ENCODE measurements at regions not wholly inside any gene's neighbourhood (a gene's known extent, or its start where the extent isn't known, plus 50 kb on each side); places are given as distances from the start of the nearest gene placed in this dataset.

GRCh38 chr2:5377323-5377722, 314.9 kb upstream of the SOX11 start:
- no peak for DNase-seq

- no peak for DNase-seq
Measured at GRCh38 chr2:5379811-5380210, 312.4 kb upstream of the SOX11 start.

GRCh38 chr2:5385596-5385995, 306.6 kb upstream of the SOX11 start:
- no peak for DNase-seq

GRCh38 chr2:5387406-5387805, 304.8 kb upstream of the SOX11 start:
- no peak for DNase-seq

GRCh38 chr2:5389740-5390139, 302.4 kb upstream of the SOX11 start:
- no peak for DNase-seq

GRCh38 chr2:5391362-5391761, 300.8 kb upstream of the SOX11 start:
- DNase-seq = no peak

GRCh38 chr2:5392658-5393057, 299.5 kb upstream of the SOX11 start:
- no peak for DNase-seq

GRCh38 chr2:5393474-5393873, 298.7 kb upstream of the SOX11 start:
- no peak for DNase-seq

GRCh38 chr2:5394223-5394622, 298.0 kb upstream of the SOX11 start:
- DNase-seq = no peak

- DNase-seq = no peak
Measured at GRCh38 chr2:5401115-5401657, 291.0 kb upstream of the SOX11 start.

- DNase-seq = no peak
Measured at GRCh38 chr2:5403392-5403791, 288.8 kb upstream of the SOX11 start.

GRCh38 chr2:5409898-5410381, 282.2 kb upstream of the SOX11 start:
- no peak for DNase-seq

GRCh38 chr2:5410991-5411700, 281.0 kb upstream of the SOX11 start:
- DNase-seq = no peak

- DNase-seq = no peak
Measured at GRCh38 chr2:5412001-5412400, 280.2 kb upstream of the SOX11 start.

GRCh38 chr2:5433855-5434254, 258.3 kb upstream of the SOX11 start:
- DNase-seq = no peak

- DNase-seq = no peak
Measured at GRCh38 chr2:5437375-5437774, 254.8 kb upstream of the SOX11 start.

- DNase-seq = no peak
Measured at GRCh38 chr2:5440174-5440573, 252.0 kb upstream of the SOX11 start.

- no peak for DNase-seq
Measured at GRCh38 chr2:5442736-5443135, 249.4 kb upstream of the SOX11 start.

GRCh38 chr2:5444168-5444567, 248.0 kb upstream of the SOX11 start:
- no peak for DNase-seq

GRCh38 chr2:5444854-5445253, 247.3 kb upstream of the SOX11 start:
- no peak for DNase-seq

- DNase-seq = no peak
Measured at GRCh38 chr2:5449867-5450266, 242.3 kb upstream of the SOX11 start.

- no peak for DNase-seq
Measured at GRCh38 chr2:5453220-5454050, 238.7 kb upstream of the SOX11 start.

- no peak for DNase-seq
Measured at GRCh38 chr2:5454051-5454390, 238.2 kb upstream of the SOX11 start.

- no peak for DNase-seq
Measured at GRCh38 chr2:5459041-5459440, 233.1 kb upstream of the SOX11 start.
